Right kidney (tissue), 1 donor: ENCODE measurements at regions not wholly inside any gene's neighbourhood (a gene's known extent, or its start where the extent isn't known, plus 50 kb on each side); places are given as distances from the start of the nearest gene placed in this dataset.

Source experiments
- DNase-seq: peaks from one replicate; pipeline ENCODE4 v3.0.0-alpha.2; 2016

GRCh38 chr15:87461631-87462030, 794.9 kb downstream of the NTRK3 start:
- DNase-seq = no peak

DNA sequence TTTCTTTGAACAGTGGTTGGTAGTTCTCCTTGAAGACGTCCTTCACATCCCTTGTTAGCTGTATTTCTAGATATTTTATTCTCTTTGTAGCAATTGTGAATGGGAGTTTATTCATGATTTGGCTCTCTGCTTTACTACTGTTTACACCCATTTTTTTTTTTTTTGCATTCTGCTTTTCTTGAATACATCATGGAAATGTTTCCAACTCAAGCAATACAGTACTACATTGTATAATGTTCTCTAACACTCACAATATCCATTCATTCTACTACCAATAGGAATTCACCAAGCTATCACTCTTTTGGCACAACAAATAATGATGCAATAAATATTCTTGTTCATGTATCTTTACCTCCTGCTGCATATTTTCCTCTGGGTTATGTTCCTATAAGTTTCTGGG, 801.7 kb downstream of the NTRK3 start:
- DNase-seq = no peak

- no peak for DNase-seq
These were observed 806.2 kb downstream of the NTRK3 start for GRCh38 chr15:87450314-87450713.

DNA sequence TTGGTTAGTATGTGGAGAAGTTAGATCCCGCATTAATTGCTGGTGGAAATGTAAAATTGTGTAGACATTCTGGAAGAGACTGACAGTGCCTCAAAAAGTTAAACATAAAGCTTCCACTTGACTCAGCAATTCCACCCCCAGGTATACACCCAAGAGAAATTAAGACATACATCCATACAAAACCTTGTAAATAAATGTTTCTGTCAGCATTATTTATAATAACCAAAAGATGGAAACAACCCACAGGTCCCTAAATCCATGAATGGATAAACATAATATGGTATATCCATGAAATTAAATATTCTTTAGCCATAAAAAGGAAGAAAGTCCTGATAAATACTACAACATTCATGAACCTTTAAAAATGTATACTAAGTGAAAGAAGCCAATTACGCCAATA, 817.4 kb downstream of the NTRK3 start:
- DNase-seq = no peak

DNA sequence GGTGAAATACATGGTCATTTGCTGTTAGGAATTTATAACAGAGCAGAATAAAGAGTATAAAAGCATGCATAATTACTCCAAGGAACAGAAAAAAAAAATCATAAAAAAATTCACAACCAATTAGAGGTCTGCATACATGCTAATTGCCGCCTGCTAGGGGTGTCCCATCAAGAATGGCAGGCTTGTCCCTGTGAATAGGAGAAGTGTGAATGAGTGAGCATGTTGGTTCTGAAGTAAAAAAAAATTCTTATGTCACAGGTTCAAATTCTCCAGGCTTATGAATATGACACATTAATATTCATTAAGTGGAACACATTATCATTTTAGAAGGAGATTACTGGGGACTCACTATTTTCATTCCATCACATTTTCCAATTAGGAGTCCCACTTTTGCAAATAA, 822.7 kb downstream of the NTRK3 start:
- DNase-seq = no peak

- DNase-seq = no peak
These were observed 826.8 kb downstream of the NTRK3 start for GRCh38 chr15:87429754-87430153.

DNA sequence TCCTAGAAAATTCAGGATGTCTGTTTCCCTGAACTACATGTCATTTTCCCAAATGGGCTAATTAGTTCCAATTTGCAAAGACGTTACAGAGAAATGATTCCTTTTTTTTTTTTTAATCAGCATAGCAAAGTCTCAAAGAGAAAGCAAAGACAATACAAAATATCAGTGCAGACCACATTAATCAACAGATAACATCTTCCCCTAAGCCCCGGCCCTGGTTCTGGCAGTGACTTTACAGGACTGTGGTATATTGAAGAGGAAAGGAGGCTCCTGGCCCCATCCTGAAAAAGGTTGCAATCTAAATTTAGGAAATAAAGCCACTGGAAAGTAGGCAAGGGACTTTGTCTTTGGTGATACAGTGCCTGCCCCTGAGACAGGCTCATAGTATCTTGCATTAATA, 836.5 kb downstream of the NTRK3 start:
- DNase-seq = no peak

DNA sequence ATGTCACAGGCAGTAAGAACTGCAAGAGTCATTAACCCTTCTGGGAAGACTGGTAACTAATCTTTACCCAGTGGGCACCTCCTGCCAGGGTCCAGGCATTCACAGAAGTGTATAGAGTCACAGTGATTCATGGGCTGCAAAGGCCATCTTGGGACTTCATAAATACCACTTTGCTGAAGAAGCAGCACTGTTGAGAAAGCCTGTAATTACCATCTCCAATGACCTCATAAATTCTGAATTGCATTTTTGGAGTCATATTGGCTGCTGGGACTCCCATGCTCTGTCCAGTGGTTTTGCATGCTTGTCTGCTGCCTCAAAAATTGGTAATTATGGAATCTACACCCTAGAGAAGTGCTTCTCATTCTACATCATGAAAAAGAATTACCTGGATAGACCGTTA, 837.2 kb downstream of the NTRK3 start:
- DNase-seq = no peak

- no peak for DNase-seq
These were observed 839.8 kb downstream of the NTRK3 start for GRCh38 chr15:87416591-87417257.

- no peak for DNase-seq
These were observed 847.6 kb downstream of the NTRK3 start for GRCh38 chr15:87408902-87409301.

DNA sequence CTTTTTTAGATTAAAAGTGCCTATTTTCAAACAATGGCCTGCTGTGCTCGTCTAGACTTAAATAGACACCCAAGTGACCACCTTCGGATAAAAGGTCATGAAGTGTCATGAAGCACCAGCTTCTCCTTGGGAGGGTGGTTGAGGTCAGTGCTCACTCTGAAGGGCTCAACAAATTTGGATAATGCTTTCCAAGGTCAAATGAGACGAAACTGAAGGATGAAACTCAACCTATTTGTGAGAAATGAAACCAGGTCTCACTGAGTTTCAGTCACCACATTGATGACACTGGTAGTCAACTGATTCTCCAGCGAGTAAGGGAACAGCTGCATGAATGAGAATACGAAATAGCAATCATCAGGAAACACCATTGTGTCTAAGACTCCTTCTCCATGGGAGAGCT, 852.6 kb downstream of the NTRK3 start:
- no peak for DNase-seq

DNA sequence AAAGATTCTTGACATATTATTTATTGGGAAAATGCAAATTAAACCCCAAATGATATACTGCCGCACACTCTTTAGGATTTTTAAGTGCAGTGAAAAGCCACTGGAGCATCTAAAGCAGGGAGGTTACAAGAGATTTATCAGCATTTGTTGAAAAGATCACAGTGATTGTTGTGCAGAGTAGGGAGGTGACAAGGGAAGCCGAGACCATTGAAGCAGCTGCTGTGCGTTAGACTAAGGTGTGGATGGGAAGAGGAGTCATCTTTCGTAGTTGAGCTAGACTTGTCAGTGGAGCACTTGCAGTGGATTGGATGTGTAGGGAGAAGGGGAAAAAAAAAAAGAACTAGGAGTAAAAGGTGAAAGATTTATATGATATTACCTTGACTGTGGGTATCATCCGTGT, 854.6 kb downstream of the NTRK3 start:
- no peak for DNase-seq

- no peak for DNase-seq
These were observed 861.9 kb downstream of the NTRK3 start for GRCh38 chr15:87394676-87395075.

DNA sequence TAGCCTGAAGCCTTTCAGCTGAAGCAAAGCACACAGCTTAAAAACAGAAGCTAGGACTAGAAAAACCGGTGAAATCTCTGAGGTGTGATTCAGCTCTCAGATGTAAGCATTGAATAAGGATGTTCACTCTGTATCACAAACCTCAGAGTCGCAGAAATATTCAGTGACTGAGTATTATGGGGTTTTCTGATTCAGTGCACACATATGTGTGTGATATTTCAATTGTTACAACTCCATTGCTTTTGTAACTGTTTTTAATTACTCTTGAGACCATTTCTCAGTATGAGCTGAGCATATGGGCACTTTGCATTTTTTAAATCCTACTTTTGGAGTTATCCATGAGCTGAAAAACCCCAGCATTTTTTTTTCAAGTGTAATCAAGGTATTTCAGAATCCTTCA, 868.8 kb downstream of the NTRK3 start:
- DNase-seq = no peak

GRCh38 chr15:87374339-87374738, 882.2 kb downstream of the NTRK3 start:
- no peak for DNase-seq

- no peak for DNase-seq
These were observed 887.3 kb downstream of the NTRK3 start for GRCh38 chr15:87369269-87369668.

DNA sequence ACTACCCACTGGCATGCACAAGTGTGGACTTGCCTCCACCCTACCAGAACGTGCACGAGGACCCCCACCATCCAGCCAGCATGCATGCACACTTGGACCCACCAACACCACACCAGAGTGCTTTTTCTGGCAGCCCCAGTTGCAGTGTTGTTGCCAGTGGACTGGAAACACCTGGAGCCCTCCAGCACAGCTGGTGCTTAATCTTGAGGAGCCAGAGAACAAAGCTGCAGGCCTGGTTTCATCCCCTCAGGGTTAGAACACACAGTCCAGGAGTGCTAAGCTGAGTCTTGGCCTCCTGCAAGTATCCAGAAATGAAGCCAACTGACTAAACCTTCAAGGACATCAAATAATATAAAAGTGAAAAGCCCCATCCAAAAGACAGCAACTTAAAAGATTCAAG, 888.0 kb downstream of the NTRK3 start:
- no peak for DNase-seq

DNA sequence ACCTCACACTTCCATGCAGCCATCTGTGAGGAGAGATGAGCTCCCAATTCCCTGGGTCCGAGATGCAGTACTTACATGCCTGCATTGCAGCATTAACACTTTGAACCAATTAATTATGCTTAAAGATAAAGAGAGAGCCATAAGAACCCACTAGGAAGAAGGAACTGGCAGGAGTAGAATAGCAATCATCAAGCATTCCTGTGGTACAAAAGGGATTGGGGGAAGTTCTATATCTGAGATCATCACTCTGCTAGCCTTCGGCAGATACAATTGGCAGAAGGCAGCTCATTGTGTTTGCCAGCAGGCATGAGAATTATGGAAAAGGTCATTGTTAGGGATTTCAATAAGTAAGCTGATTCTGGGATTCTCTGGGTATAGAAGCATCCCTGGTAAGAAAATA, 891.4 kb downstream of the NTRK3 start:
- no peak for DNase-seq

- DNase-seq = no peak
These were observed 894.0 kb downstream of the NTRK3 start for GRCh38 chr15:87362531-87362930.

DNA sequence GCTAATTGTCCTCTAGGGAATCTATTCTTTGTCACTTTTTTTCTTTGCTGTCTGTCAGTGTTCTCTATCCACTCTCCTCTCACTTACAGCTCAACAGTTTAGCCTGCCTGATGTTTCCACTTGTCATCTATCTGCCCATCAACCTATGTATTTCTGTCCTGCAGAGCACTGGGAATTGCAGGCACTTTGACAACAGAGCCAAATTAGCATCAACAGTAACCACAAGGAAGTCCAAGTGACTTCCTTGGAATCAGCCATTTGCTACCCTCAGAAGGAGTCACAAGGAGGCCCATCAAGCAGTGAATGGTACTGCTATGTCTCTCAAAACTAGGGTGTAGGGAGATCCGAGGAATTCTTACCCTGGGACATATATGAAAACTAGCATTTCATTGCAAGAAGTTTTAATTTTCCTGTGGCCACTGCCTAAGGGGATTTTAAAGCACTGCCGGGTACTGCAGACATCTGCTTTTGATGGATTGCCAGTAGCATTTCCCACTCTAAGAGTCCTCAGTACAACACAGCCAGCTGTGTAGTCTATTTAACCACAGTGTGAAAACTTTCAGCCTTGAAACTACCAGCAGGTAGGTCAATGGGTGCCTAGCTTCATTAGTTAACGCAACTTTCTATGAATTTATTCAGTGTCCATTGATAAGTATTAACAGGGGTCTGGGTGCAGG, 898.8 kb downstream of the NTRK3 start:
- DNase-seq = no peak

GRCh38 chr15:87355946-87356345, 900.6 kb downstream of the NTRK3 start:
- no peak for DNase-seq

- DNase-seq = no peak
These were observed 901.7 kb downstream of the NTRK3 start for GRCh38 chr15:87354661-87355410.

- no peak for DNase-seq
These were observed 907.4 kb downstream of the NTRK3 start for GRCh38 chr15:87349181-87349580.

GRCh38 chr15:87348746-87349145, 907.8 kb downstream of the NTRK3 start:
- DNase-seq = no peak
